Right ventricle myocardium inferior (tissue), 1 donor: ENCODE measurements at regions not wholly inside any gene's neighbourhood (a gene's known extent, or its start where the extent isn't known, plus 50 kb on each side); places are given as distances from the start of the nearest gene placed in this dataset.
"Not testable (repeated sequence)": the region's sequence is repeated elsewhere in the genome, so short reads cannot be mapped to it uniquely, and the experiment has no call there.

Source experiments
- ATAC-seq: fragments of 200-7000 bp; cut with Tn5 transposase; one replicate; pipeline ENCODE4 v1.9.1; 2020; ENCODE audit warnings: mild to moderate bottlenecking, moderate library complexity
- DNase-seq: peaks from one replicate; pipeline ENCODE4 v3.0.0; 2021; ENCODE audit errors: missing footprints
- intact Hi-C: fragments of 100-400 bp; cut with DNase I; formaldehyde crosslinking; loops from one replicate; pipeline ENCODE4 v1.11.0; 2022
- donor health status: DM: no; HTN: yes; CAD: no; lungs with severe emphysema.

GRCh38 chr12:43267818-43268217 lies 284.2 kb downstream of the ADAMTS20 start:
- DNase-seq: no peak
- ATAC-seq: no peak
- intact Hi-C loops: no loop called here

- intact Hi-C loops: no loop called here
- DNase-seq (no peak), ATAC-seq (no peak)
Observed at GRCh38 chr12:43261701-43262100, 290.3 kb downstream of the ADAMTS20 start.

- ATAC-seq: no peak
- intact Hi-C loops: no loop called here
- no peak for DNase-seq
Observed at GRCh38 chr12:43255522-43256111, 296.4 kb downstream of the ADAMTS20 start.

- intact Hi-C loops: no loop called here
- DNase-seq (no peak), ATAC-seq (no peak)
Observed at GRCh38 chr12:43252585-43252984, 299.4 kb downstream of the ADAMTS20 start.

GRCh38 chr12:43245947-43246346 lies 306.1 kb downstream of the ADAMTS20 start:
- DNase-seq: no peak
- intact Hi-C loops: no loop called here
- no peak for ATAC-seq

GRCh38 chr12:43241986-43242385 lies 310.0 kb downstream of the ADAMTS20 start:
- intact Hi-C loops: no loop called here
- DNase-seq (no peak), ATAC-seq (no peak)

GRCh38 chr12:43238281-43238680 lies 313.7 kb downstream of the ADAMTS20 start:
- ATAC-seq (no peak), DNase-seq (no peak)
- intact Hi-C loops: no loop called here

- DNase-seq (no peak), ATAC-seq (no peak)
- intact Hi-C loops: no loop called here
Observed at GRCh38 chr12:43237238-43237879, 314.6 kb downstream of the ADAMTS20 start.

GRCh38 chr12:43235721-43236120 lies 316.3 kb downstream of the ADAMTS20 start:
- ATAC-seq: no peak
- intact Hi-C loops: no loop called here
- no peak for DNase-seq

- DNase-seq (no peak), ATAC-seq (no peak)
- intact Hi-C loops: no loop called here
Observed at GRCh38 chr12:43233861-43234260, 318.1 kb downstream of the ADAMTS20 start.

GRCh38 chr12:43226151-43226550 lies 325.9 kb downstream of the ADAMTS20 start:
- intact Hi-C loops: no loop called here
- ATAC-seq (no peak), DNase-seq (no peak)

- ATAC-seq, DNase-seq: not testable (repeated sequence)
Observed at GRCh38 chr12:43224190-43224805, 327.7 kb downstream of the ADAMTS20 start.

GRCh38 chr12:43222796-43223195 lies 329.2 kb downstream of the ADAMTS20 start:
- intact Hi-C loops: no loop called here
- no peak for DNase-seq
- no peak for ATAC-seq

More at GRCh38 chr12:43224190-43224805, 327.7 kb downstream of the ADAMTS20 start:
- intact Hi-C loops: not testable (repeated sequence)

GRCh38 chr12:43221216-43221615 lies 330.8 kb downstream of the ADAMTS20 start:
- DNase-seq (no peak), ATAC-seq (no peak)
- intact Hi-C loops: no loop called here

GRCh38 chr12:43216490-43216889 lies 335.5 kb downstream of the ADAMTS20 start:
- no peak for ATAC-seq
- intact Hi-C loops: no loop called here
- no peak for DNase-seq

- DNase-seq: no peak
- intact Hi-C loops: no loop called here
- ATAC-seq: no peak
Observed at GRCh38 chr12:43214166-43214565, 337.8 kb downstream of the ADAMTS20 start.

- intact Hi-C loops: no loop called here
Observed at GRCh38 chr12:43213608-43214007, 338.4 kb downstream of the ADAMTS20 start.

GRCh38 chr12:43210485-43211192 lies 341.4 kb downstream of the ADAMTS20 start:
- DNase-seq (no peak), ATAC-seq (peak; percentile 31)
- intact Hi-C loops: no loop called here

More at GRCh38 chr12:43213608-43214007, 338.4 kb downstream of the ADAMTS20 start:
- no peak for DNase-seq
- no peak for ATAC-seq

GRCh38 chr12:43208627-43209026 lies 343.4 kb downstream of the ADAMTS20 start:
- intact Hi-C loops: no loop called here
- DNase-seq (no peak), ATAC-seq (no peak)

GRCh38 chr12:43208221-43208620 lies 343.8 kb downstream of the ADAMTS20 start:
- ATAC-seq (no peak), DNase-seq (no peak)
- intact Hi-C loops: no loop called here
